HEK293T (cell line): ENCODE measurements at regions not wholly inside any gene's neighbourhood (a gene's known extent, or its start where the extent isn't known, plus 50 kb on each side); places are given as distances from the start of the nearest gene placed in this dataset.
"Not testable (repeated sequence)": the region's sequence is repeated elsewhere in the genome, so short reads cannot be mapped to it uniquely, and the experiment has no call there.

Experiments used
- CTCF ChIA-PET: fragments of 350-600 bp; formaldehyde crosslinking; extraction: SDS; loops from one replicate; lab custom pipeline; 2021; ENCODE audit warnings: antibody characterized with exemption, inconsistent platforms; lab: Yijun Ruan, JAX
- POLR2A ChIA-PET: fragments of 350-600 bp; formaldehyde crosslinking; extraction: SDS; loops from one replicate; lab custom pipeline; 2020; ENCODE audit warnings: antibody characterized with exemption, inconsistent platforms; lab: Yijun Ruan, JAX
- DNase-seq: peaks from one replicate; pipeline ENCODE4 v3.0.0; 2012; ENCODE audit warnings: mixed read lengths; ENCODE audit errors: extremely low spot score
- ARNT ChIP-seq: fragments of 450-650 bp; IDR thresholded peaks from 2 replicates; pipeline ENCODE4 v1.6.1; 2017; ENCODE audit warnings: mild to moderate bottlenecking
- BHLHE40 ChIP-seq: fragments of 450-650 bp; IDR thresholded peaks from 2 replicates; pipeline ENCODE4 v1.6.1; 2016; ENCODE audit warnings: mild to moderate bottlenecking, moderate library complexity, borderline replicate concordance
- CTBP1 ChIP-seq: fragments of 450-650 bp; IDR thresholded peaks from 2 replicates; pipeline ENCODE4 v1.6.1; 2016; ENCODE audit warnings: borderline replicate concordance
- ELF4 ChIP-seq: fragments of 450-650 bp; IDR thresholded peaks from 2 replicates; pipeline ENCODE4 v1.6.1; 2017; ENCODE audit warnings: antibody characterized with exemption
- FOXA1 ChIP-seq: fragments of 450-650 bp; IDR thresholded peaks from 2 replicates; pipeline ENCODE4 v1.6.1; 2016; ENCODE audit warnings: mild to moderate bottlenecking
- FOXK2 ChIP-seq: fragments of 450-650 bp; IDR thresholded peaks from 2 replicates; pipeline ENCODE4 v1.6.1; 2016; ENCODE audit warnings: mild to moderate bottlenecking
- FOXM1 ChIP-seq: fragments of 450-650 bp; IDR thresholded peaks from 2 replicates; pipeline ENCODE4 v1.6.1; 2017; ENCODE audit warnings: mild to moderate bottlenecking, borderline replicate concordance
- HDGF ChIP-seq: fragments of 450-650 bp; IDR thresholded peaks from 2 replicates; pipeline ENCODE4 v1.6.1; 2017; ENCODE audit warnings: antibody characterized with exemption, borderline replicate concordance
- L3MBTL2 ChIP-seq: fragments of 450-650 bp; conservative IDR thresholded peaks from 2 replicates; pipeline ENCODE4 v1.6.1; 2016; ENCODE audit warnings: mild to moderate bottlenecking
- LEF1 ChIP-seq: fragments of 450-650 bp; IDR thresholded peaks from 2 replicates; pipeline ENCODE4 v1.6.1; 2017; ENCODE audit warnings: mild to moderate bottlenecking, borderline replicate concordance
- NFRKB ChIP-seq: fragments of 450-650 bp; IDR thresholded peaks from 2 replicates; pipeline ENCODE4 v1.6.1; 2016; ENCODE audit warnings: mild to moderate bottlenecking, moderate library complexity
- PKNOX1 ChIP-seq: fragments of 450-650 bp; IDR thresholded peaks from 2 replicates; pipeline ENCODE4 v1.6.1; 2016
- SP1 ChIP-seq: fragments of 450-650 bp; IDR thresholded peaks from 2 replicates; pipeline ENCODE4 v1.6.1; 2017
- SUZ12 ChIP-seq: fragments of 450-650 bp; IDR thresholded peaks from 2 replicates; pipeline ENCODE4 v1.6.1; 2016; ENCODE audit warnings: mild to moderate bottlenecking
- TARDBP ChIP-seq: fragments of 450-650 bp; IDR thresholded peaks from 2 replicates; pipeline ENCODE4 v1.6.1; 2016
- ZNF384 ChIP-seq: fragments of 450-650 bp; IDR thresholded peaks from 2 replicates; pipeline ENCODE4 v1.6.1; 2016

- DNase-seq, result no peak
- TF ChIP-seq HDGF, result no peak
- TF ChIP-seq ZNF384, result no peak
- TF ChIP-seq ARNT, result no peak
- no peak for TF ChIP-seq ELF4
- no peak for TF ChIP-seq BHLHE40
- TF ChIP-seq LEF1, result no peak
- no peak for TF ChIP-seq SUZ12
- TF ChIP-seq NFRKB, result no peak
- TF ChIP-seq SP1, result no peak
- no peak for TF ChIP-seq FOXK2
- no peak for TF ChIP-seq L3MBTL2
- TF ChIP-seq TARDBP, result no peak
- no peak for TF ChIP-seq CTBP1
- ChIA-PET CTCF (no interaction called here), POLR2A (no interaction called here)
These were observed 358.3 kb downstream of the PAX1 start for GRCh38 chr20:22063753-22064152.

GRCh38 chr20:22062874-22063273 lies 357.4 kb downstream of the PAX1 start:
- no peak for DNase-seq
- POLR2A ChIA-PET, result no interaction called here
- TF ChIP-seq SUZ12, result no peak
- TF ChIP-seq LEF1, result no peak
- no peak for TF ChIP-seq L3MBTL2
- no peak for TF ChIP-seq HDGF
- TF ChIP-seq SP1, result no peak
- no peak for TF ChIP-seq ELF4
- no peak for TF ChIP-seq BHLHE40
- CTCF ChIA-PET, result no interaction called here

GRCh38 chr20:22060610-22061009 lies 355.1 kb downstream of the PAX1 start:
- ChIA-PET CTCF (no interaction called here), POLR2A (no interaction called here)
- DNase-seq, result no peak
- TF ChIP-seq LEF1 (no peak), NFRKB (no peak), CTBP1 (no peak)

GRCh38 chr20:22058746-22059145 lies 353.3 kb downstream of the PAX1 start:
- ChIA-PET POLR2A (no interaction called here), CTCF (no interaction called here)
- DNase-seq, result no peak
- no peak for TF ChIP-seq ZNF384
- no peak for TF ChIP-seq SUZ12
- TF ChIP-seq BHLHE40, result no peak
- no peak for TF ChIP-seq FOXA1
- no peak for TF ChIP-seq TARDBP
- TF ChIP-seq NFRKB, result no peak

GRCh38 chr20:22055981-22056380 lies 350.5 kb downstream of the PAX1 start:
- TF ChIP-seq SUZ12, result no peak
- no peak for TF ChIP-seq SP1
- TF ChIP-seq LEF1, result no peak
- no peak for TF ChIP-seq CTBP1
- TF ChIP-seq ARNT, result no peak
- no peak for TF ChIP-seq BHLHE40
- TF ChIP-seq TARDBP, result no peak
- TF ChIP-seq ELF4, result no peak
- TF ChIP-seq ZNF384, result no peak
- TF ChIP-seq FOXA1, result no peak
- no peak for TF ChIP-seq PKNOX1
- no peak for TF ChIP-seq HDGF
- ChIA-PET CTCF (no interaction called here), POLR2A (no interaction called here)
- DNase-seq, result no peak

- CTCF ChIA-PET, result interaction anchor here (0.7 kb wide), 1 partner anchor 70 kb away, joined by 5 read pairs; no protein-coding TSS in a partner anchor
- TF ChIP-seq BHLHE40, result no peak
- TF ChIP-seq FOXM1, result no peak
- TF ChIP-seq LEF1, result no peak
- TF ChIP-seq SP1, result no peak
- no peak for TF ChIP-seq ELF4
- TF ChIP-seq TARDBP, result no peak
- no peak for TF ChIP-seq NFRKB
- no peak for TF ChIP-seq ARNT
- no peak for TF ChIP-seq CTBP1
- TF ChIP-seq PKNOX1, result no peak
- TF ChIP-seq L3MBTL2, result no peak
- TF ChIP-seq FOXK2, result no peak
- no peak for TF ChIP-seq HDGF
- no peak for TF ChIP-seq SUZ12
- TF ChIP-seq ZNF384, result no peak
- TF ChIP-seq FOXA1, result no peak
- POLR2A ChIA-PET, result no interaction called here
- DNase-seq, result no peak
These were observed 346.7 kb downstream of the PAX1 start for GRCh38 chr20:22052025-22052650.

- POLR2A ChIA-PET, CTCF ChIA-PET, DNase-seq: not testable (repeated sequence)
These were observed 340.6 kb downstream of the PAX1 start for GRCh38 chr20:22045956-22046507.
